ENCODE measurements at regions not wholly inside any gene's neighbourhood (a gene's known extent, or its start where the extent isn't known, plus 50 kb on each side); places are given as distances from the start of the nearest gene placed in this dataset.

DNA sequence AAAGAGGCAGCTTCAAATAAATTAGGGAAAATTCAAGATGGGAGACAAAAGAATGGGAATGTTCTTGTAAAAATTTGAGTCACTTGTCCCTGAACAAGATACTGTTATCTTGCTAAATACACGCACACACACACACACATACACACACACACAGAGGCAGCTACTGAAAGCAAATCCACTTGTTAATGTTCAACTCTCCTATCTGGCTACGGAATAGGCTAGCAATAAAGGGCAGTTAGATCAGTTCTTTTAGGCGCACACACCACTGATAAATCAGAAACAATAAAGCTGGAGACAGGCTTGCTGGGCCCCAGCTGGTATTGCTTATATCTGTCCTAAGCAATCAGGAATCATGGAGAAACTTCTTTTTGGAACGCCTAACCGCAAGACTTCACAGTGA lies 461.6 kb downstream of the BCL11A start:
- no peak for DNase-seq (ENCODE audit: low read depth)
- no peak overlapping the region for H3K4me3 ChIP-seq (ENCODE audit: low read depth, low read length)
- TF ChIP-seq, protein P1, sequence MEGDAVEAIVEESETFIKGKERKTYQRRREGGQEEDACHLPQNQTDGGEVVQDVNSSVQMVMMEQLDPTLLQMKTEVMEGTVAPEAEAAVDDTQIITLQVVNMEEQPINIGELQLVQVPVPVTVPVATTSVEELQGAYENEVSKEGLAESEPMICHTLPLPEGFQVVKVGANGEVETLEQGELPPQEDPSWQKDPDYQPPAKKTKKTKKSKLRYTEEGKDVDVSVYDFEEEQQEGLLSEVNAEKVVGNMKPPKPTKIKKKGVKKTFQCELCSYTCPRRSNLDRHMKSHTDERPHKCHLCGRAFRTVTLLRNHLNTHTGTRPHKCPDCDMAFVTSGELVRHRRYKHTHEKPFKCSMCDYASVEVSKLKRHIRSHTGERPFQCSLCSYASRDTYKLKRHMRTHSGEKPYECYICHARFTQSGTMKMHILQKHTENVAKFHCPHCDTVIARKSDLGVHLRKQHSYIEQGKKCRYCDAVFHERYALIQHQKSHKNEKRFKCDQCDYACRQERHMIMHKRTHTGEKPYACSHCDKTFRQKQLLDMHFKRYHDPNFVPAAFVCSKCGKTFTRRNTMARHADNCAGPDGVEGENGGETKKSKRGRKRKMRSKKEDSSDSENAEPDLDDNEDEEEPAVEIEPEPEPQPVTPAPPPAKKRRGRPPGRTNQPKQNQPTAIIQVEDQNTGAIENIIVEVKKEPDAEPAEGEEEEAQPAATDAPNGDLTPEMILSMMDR (IDR thresholded peaks at IDR 0.05; ENCODE audit: insufficient read depth, low read length) = no peak

DNA sequence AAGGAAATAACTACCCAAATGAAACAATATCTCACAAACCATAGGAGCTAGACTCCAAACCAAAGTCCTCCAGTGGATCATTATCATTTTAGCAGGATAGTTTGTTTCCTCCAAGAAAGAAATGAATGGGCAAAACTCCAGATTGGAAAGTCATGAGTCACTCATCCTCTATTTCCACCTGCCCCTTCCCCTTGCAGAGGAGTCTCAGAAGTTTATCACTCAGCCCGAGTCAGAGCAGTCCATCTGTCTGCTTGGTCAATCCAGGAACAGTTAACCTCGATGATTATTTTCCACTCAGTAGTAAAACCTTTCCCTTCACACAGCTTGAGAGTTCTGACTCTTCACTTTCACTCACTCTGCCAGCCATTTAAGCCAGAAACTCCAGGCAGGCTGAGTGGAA lies 462.2 kb downstream of the BCL11A start:
- TF ChIP-seq, protein P1 (IDR thresholded peaks at IDR 0.05; ENCODE audit: insufficient read depth, low read length) = no peak
- H3K4me3 ChIP-seq (ENCODE audit: low read depth, low read length) = no peak overlapping the region
- DNase-seq (ENCODE audit: low read depth) = no peak

DNA sequence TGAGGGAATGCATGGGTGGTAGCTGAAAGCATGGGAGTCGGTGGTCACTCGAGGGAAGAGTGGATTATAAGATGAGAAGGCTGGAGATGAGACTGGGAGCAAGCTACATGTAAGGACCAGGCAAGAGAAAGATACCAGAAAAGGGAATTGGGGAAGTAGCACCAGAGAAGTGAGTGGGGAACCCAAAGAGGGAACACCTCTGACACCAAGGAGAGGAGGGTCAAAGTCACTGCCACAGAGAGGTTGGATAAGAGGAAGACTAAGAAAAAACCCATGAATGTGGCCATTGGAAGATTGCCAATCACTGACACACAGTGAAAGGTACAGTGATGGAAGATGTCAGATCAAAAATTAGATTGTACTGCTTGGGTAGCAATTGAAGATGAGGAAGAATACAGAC lies 473.9 kb downstream of the BCL11A start:
- H3K4me3 ChIP-seq (ENCODE audit: low read depth, low read length) = no peak overlapping the region
- no peak for DNase-seq (ENCODE audit: low read depth)
- TF ChIP-seq, protein P1 (IDR thresholded peaks at IDR 0.05; ENCODE audit: insufficient read depth, low read length) = no peak

DNA sequence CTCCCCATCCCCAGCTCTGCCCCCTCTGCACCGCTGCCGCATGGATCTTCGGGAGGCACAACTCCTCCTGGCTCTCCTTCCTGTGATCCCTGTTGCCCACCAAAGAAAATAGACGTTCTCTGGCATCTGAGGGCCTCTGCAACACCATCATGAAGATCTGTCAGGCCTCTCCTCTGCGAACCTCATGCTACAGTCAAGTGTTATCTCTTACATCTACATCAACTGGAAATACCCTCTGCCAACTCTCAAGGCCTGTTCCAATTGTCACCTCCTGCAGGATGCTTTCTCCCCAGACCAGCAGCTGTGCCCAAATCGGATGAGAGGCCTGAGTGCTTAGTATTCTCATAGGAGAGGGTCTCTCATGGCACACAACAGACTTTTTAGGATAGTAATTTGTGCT lies 478.4 kb downstream of the BCL11A start:
- H3K4me3 ChIP-seq (ENCODE audit: low read depth, low read length) = no peak overlapping the region
- TF ChIP-seq, protein P1 (IDR thresholded peaks at IDR 0.05; ENCODE audit: insufficient read depth, low read length) = no peak
- no peak for DNase-seq (ENCODE audit: low read depth)

DNA sequence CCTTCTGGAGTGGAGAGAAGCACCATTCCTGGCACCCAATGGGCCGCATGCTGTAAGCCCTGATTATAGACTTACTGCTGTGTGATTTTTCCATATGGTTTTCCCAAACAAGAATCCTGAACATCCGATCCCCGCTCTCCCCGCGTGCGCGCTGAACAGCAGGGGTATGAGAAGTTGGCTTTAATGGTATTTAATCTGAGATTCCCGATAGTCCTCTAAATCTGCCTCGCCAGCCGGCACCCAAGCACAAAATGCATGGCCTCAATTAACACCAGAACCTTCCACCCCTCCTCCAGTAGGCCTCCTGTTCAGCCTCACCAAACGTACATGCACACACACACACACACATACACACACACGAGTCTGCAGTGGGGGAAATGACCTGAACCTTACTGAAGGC lies 480.3 kb downstream of the BCL11A start:
- TF ChIP-seq, protein P1 (IDR thresholded peaks at IDR 0.05; ENCODE audit: insufficient read depth, low read length) = no peak
- no peak for DNase-seq (ENCODE audit: low read depth)
- no peak overlapping the region for H3K4me3 ChIP-seq (ENCODE audit: low read depth, low read length)

DNA sequence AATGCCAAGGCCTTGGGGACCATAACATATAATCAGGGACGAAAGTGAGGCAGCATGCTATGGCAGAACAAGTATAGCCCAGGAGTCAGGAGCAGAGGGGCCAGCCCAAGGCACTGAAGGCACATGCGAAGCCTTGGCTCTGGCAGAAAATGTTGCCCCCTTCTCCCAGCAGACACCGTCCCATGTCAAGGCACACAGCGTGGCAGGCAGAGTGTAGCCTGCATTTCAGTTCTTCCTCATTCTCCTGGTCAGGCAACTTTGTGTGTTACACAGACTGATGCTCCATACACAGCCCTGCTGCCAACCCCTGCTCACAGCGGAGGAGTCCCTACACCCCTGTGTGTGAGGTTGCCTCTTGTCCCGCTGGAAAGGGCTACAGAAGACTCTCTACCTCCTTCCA lies 480.8 kb downstream of the BCL11A start:
- no peak for DNase-seq (ENCODE audit: low read depth)
- TF ChIP-seq, protein P1 (IDR thresholded peaks at IDR 0.05; ENCODE audit: insufficient read depth, low read length) = no peak
- no peak overlapping the region for H3K4me3 ChIP-seq (ENCODE audit: low read depth, low read length)

DNA sequence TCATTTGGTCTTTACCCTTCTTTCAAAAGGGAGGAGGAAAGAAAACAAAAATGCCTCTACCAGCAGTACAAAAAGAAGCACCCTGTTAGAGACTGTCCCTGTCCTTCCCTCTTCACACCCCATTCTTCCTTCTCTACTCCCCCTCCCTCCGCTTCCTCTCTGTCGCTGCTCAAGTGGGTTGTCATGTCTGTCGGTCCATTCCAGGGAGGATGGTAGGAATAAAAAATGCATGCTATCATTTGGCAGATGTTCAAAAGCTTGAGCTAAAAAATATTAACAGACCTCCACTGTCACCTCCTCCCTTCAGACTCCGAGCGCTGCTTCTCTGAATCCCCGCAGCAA lies 482.0 kb downstream of the BCL11A start:
- no peak for DNase-seq (ENCODE audit: low read depth)
- TF ChIP-seq, protein P1 (IDR thresholded peaks at IDR 0.05; ENCODE audit: insufficient read depth, low read length) = no peak
- no peak overlapping the region for H3K4me3 ChIP-seq (ENCODE audit: low read depth, low read length)

Data from fibroblast of the aortic adventitia (primary cell).